ENCODE measurements at regions not wholly inside any gene's neighbourhood (a gene's known extent, or its start where the extent isn't known, plus 50 kb on each side); places are given as distances from the start of the nearest gene placed in this dataset.

DNA sequence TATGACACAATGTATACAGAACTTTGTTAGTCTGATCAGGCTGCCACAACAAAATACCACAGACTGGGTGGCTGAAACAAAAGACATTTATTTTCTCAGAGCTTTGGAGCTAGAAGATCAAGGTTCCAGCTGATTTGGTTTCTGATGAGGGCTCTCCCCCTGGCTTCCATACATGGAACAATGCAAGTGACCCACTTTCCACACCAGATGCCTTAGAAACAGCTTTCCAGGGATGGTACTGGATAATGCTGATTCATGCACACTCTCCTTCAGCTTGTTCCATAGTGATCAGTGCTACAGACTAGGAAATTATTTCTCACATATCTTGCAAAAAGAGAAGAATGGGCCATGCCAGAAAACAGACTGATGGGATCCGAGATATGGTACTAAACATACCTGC, 1274.9 kb upstream of the SORCS1 start:
- Histone ChIP-seq H3K27ac (no peak overlapping the region), H3K4me3 (no peak overlapping the region), H3K4me1 (no peaks in the 10 kb centered on the region), H3K9me3 (no peaks in the 10 kb centered on the region), H3K4me2 (no peak overlapping the region)
- POLR2A ChIA-PET, result no interaction called here
- ATAC-seq (no peak), FAIRE-seq (no peak), DNase-seq (ENCODE audit: low read depth in 1 of 2, low spot score in 1 of 2) (no peak)
- TF ChIP-seq HOXB13 (CRISPR knock-in tag; IDR thresholded peaks at IDR 0.05; ENCODE audit: low read depth) (no peak), MAFK (IDR thresholded peaks at IDR 0.05; ENCODE audit: partially characterized antibody) (no peak), ZFP36 (IDR thresholded peaks at IDR 0.05; ENCODE audit: borderline replicate concordance, partially characterized antibody) (no peak), PHF8 (IDR thresholded peaks at IDR 0.05; ENCODE audit: borderline replicate concordance, low read depth) (no peak), NFE2L2 (conservative IDR thresholded peaks at IDR 0.05; ENCODE audit: low read length) (no peak), KDM5A (IDR thresholded peaks at IDR 0.05) (no peak), FOXS1 (CRISPR knock-in tag; IDR thresholded peaks at IDR 0.05) (no peak), JUNB (IDR thresholded peaks at IDR 0.05) (no peak), ZNF302 (CRISPR knock-in tag; IDR thresholded peaks at IDR 0.05) (no peak), JUN (IDR thresholded peaks at IDR 0.05) (no peak), CBX2 (IDR thresholded peaks at IDR 0.05; ENCODE audit: borderline replicate concordance, low read depth) (no peak), ZC3H11A (IDR thresholded peaks at IDR 0.05) (no peak)
- TF ChIP-seq, protein P1, sequence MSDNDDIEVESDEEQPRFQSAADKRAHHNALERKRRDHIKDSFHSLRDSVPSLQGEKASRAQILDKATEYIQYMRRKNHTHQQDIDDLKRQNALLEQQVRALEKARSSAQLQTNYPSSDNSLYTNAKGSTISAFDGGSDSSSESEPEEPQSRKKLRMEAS (IDR thresholded peaks at IDR 0.05), result no peak
- TF ChIP-seq, protein P2, sequence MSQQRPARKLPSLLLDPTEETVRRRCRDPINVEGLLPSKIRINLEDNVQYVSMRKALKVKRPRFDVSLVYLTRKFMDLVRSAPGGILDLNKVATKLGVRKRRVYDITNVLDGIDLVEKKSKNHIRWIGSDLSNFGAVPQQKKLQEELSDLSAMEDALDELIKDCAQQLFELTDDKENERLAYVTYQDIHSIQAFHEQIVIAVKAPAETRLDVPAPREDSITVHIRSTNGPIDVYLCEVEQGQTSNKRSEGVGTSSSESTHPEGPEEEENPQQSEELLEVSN (IDR thresholded peaks at IDR 0.05; ENCODE audit: borderline replicate concordance, low read depth), result no peak
- CTCF ChIA-PET, result no interaction called here
- 0% methylated on average over 1 of the region's 1 CpG for WGBS (ENCODE audit: missing lambda C conversion rate)

DNA sequence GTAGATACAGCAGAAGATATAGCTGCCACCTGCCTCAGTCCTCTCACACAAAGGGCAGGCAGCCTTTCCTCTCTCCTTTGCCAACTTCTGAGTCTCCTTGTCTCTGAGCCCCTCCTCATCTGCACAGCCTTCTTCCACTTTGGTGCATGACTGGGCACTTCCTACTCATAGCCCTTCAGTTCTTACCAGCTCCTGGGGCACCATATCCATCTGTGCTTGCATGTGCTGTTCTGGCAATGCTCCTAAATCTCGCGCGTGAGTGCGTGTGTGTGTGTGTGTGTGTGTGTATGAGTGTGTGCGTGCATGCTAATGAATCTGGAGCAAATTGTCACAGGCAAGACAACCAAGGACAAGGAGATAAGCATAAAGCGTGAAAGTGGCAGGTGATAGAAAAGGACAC, 1271.6 kb upstream of the SORCS1 start:
- ATAC-seq (no peak), DNase-seq (ENCODE audit: low read depth in 1 of 2, low spot score in 1 of 2) (no peak), FAIRE-seq (no peak)
- CTCF ChIA-PET, result no interaction called here
- POLR2A ChIA-PET, result no interaction called here
- no peak for TF ChIP-seq TP53 (CRISPR knock-in tag; IDR thresholded peaks at IDR 0.05)
- no peak for TF ChIP-seq BHLHE40 (IDR thresholded peaks at IDR 0.05; ENCODE audit: low read depth, low read length)
- no peak for TF ChIP-seq BCL3 (IDR thresholded peaks at IDR 0.05)
- no peak for TF ChIP-seq MAZ (IDR thresholded peaks at IDR 0.05; ENCODE audit: borderline replicate concordance, low read depth, low read length)
- TF ChIP-seq HOXB13 (CRISPR knock-in tag; IDR thresholded peaks at IDR 0.05; ENCODE audit: low read depth), result no peak
- TF ChIP-seq MYC (IDR thresholded peaks at IDR 0.05; ENCODE audit: borderline replicate concordance, low read length), result no peak
- TF ChIP-seq ZC3H11A (IDR thresholded peaks at IDR 0.05), result no peak
- no peak for TF ChIP-seq HOXB5 (CRISPR knock-in tag; IDR thresholded peaks at IDR 0.05)
- TF ChIP-seq RFX5 (IDR thresholded peaks at IDR 0.05), result no peak
- TF ChIP-seq, protein P3, sequence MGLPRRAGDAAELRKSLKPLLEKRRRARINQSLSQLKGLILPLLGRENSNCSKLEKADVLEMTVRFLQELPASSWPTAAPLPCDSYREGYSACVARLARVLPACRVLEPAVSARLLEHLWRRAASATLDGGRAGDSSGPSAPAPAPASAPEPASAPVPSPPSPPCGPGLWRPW (IDR thresholded peaks at IDR 0.05), result no peak
- TF ChIP-seq FOSB (CRISPR knock-in tag; IDR thresholded peaks at IDR 0.05), result no peak
- TF ChIP-seq FOXS1 (CRISPR knock-in tag; IDR thresholded peaks at IDR 0.05), result no peak
- TF ChIP-seq CHD4 (IDR thresholded peaks at IDR 0.05; ENCODE audit: borderline replicate concordance), result no peak
- no peak overlapping the region for H3K27ac ChIP-seq
- no peaks in the 10 kb centered on the region for H3K4me1 ChIP-seq
- WGBS (ENCODE audit: missing lambda C conversion rate), result 36% methylated on average over 6 of the region's 6 CpGs
- no peak overlapping the region for H3K4me2 ChIP-seq
- H3K9me3 ChIP-seq, result no peaks in the 10 kb centered on the region
- H3K4me3 ChIP-seq, result no peak overlapping the region
